NCI-H1417 (cell line): ENCODE measurements at regions not wholly inside any gene's neighbourhood (a gene's known extent, or its start where the extent isn't known, plus 50 kb on each side); places are given as distances from the start of the nearest gene placed in this dataset.

Experiments
- DNase-seq, 3 experiments: peaks; one replicate each; lab custom pipeline; 2025; lab: John Stamatoyannopoulos, UW

DNA sequence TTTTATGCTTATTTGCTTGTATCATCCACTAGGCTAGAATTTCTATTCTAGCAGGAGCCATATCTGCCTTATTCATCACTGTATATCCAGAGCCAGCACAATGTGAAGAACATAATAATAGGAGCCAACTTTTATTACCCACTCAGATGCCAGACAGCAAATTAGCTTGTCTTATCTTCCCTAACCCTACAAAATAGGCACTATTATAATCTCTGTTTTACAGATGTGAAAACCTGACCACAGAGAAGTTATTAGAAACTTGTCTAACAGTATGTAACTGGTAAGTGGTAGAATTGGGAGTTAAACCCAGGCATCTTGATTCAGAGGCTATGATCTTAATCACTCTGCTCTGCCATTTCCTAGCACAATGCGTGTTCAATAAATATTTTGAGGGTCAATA is 579.5 kb downstream of the CAAP1 start:
- DNase-seq, result no peak

DNA sequence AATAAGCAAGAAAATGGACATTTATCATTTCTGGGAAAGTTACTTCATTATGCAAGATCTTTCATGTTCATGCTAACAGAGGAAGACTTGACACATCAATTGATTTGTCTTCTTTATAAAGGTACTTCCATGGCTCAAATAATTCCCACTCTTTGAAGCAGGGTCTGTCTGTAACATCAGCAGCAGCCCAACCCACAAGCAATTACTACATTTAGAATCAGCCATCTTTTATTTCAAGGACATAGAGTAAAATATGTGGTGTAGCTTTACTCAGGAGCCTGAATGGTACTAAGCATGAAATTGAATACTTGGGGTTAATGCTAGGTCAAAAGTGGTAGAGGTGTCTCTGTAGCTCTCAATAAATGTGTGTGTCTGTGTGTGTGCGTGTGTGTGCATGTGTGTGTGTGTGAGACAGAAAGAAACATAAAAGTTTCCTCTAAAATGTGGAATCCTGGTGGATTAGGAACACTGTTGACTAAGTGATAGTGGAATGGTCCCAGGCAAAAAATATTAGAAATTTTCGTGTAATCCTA is 581.1 kb downstream of the CAAP1 start:
- no peak for DNase-seq

DNA sequence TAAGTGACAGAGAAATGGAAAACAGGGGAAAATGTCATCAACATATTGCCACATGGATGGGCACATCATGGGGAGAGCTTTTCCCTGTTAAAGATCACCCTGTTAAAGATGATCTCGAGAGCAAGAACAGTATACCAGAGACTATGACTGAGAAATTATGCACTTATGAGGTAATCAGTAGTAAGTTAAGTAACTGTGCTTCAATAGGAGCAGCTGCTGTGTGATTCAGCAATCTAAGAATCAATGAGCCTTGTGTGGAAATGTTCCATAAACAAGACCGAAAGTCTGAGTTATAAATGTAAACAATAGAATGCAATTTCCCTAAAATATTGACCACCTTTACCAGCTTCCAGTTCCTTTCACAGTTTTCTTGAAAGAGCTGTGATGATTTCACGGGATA is 582.3 kb downstream of the CAAP1 start:
- DNase-seq, result no peak

DNA sequence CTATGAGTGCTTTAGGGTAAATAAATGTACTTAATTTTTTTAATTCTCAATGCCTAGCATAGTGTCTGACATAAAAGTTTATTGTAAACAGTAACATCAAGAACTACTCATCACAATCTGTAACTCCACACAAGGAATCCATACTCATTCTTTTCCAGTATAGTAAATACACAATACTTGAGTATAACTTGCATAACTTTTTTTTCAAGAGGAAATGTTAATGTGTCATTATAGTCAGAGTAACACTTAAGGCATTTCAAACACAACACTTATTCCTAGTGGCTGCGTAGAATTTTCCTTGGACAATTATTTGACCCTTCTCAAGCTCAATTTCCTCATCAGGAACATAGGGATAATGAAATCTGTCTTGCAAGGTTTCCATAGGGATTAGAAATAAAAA is 584.3 kb downstream of the CAAP1 start:
- no peak for DNase-seq

DNA sequence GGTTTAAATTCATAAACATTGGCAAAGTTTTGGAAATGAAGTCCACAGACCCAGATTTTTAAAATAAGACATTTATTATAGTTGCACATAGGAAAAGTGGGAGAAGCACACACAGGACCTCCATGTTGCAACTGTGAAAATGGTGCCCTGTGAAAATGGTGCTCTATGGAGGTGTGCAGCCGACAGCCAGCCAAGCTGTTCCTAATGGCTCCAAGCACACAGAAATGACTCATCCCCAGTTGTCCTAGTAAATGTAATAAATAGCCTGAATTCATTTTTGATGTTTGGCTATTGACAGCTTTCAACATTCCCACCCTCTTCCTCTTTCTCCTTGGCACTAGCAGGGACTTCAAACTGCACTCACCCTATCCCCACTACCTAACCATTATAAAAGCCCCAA is 590.9 kb downstream of the CAAP1 start:
- no peak for DNase-seq

DNA sequence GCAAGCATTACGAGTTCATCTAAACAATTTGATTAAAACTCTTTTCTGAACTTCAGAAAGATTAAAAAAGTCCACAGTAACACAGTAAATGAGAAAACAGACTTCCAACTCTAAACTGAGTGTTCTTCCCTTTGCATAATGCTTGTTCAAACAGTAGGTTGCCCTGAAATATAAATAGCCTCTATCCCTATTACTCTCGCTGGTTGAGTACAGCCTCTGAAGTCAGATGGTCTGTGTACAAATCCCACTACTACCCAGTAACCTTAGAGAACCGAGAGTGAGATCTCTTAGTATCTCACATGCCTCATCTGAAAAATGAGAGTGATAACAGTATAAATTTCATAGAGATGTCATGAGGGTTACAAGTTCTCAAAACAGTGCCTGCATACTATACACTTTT is 591.6 kb downstream of the CAAP1 start:
- DNase-seq, result no peak

DNA sequence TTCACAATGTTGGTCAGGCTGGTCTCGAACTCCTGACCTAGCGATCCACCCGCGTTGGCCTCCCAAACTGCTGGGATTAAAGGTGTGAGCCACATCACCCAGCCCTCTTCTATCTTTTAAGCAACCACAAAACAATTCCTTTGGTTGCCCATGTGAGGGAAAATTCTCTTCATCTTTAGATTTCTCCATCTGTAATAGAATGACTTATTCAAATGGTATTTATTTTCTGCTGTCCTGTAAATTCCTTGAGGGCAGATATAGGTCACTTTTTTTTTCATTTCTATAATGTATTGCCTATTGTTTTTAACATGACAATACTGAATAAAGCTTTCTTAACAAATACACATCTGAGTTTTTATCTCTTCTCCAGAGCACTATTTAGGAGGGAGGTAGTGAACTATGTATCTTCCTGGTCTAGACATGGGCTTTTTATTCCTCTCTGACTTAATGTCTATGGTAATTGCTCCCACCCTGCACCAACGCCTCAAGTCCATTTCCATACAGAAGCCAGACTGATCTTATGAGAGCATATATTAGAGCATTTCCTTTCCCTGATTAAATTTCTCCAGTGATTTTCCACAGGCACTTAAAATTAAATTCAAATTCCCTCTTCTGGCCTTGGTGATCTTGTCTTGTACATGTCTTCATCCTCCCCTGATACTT is 595.6 kb downstream of the CAAP1 start:
- no peak for DNase-seq

DNA sequence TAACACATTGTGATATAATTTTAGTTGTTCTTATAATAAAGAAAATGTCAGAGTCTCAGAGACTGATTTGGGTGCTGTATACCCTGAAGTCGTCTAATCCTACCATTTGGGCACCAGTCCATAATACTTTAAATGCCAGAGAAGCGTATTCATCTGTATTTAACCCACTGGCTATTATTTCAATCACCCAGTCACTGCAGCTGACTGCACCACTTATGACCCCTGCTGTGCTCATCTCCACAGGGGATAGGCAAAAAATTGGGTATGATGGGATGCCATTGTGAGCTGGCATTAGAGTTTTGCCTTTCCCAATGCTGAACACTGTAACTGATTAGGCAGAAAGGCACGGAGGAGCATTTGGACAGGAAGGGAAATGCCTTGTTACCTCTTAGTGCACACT is 599.7 kb downstream of the CAAP1 start:
- DNase-seq, result no peak

DNA sequence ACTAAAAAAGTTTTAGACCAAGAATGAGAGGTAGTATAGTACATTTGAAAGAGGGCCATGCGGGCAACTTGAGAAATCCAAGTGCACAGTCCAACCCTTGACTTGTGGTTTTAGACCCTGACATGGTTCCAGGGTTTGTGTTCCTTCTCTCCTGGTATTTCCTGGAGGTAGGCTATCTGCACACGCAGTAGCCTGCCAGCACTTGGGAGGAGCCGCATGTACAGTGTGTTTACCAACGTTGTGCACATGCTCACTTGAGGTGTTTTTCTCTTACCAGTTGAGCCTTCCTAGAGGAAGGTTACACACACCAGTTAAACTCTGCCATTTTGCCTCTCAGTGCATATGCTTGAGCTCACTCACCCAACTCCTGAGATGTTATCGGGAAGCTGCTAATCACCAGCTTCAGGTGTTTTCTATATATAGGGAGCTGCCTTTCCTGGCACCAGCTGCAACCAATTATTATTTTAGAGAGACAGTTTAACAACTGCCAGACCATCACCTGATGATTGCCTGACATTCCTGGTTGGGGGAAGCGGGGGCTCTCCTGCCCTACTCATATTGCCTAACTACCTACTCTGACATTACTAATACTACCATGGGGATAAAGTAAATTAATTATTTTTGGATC is 593.4 kb upstream of the TUSC1 start:
- DNase-seq, result no peak

DNA sequence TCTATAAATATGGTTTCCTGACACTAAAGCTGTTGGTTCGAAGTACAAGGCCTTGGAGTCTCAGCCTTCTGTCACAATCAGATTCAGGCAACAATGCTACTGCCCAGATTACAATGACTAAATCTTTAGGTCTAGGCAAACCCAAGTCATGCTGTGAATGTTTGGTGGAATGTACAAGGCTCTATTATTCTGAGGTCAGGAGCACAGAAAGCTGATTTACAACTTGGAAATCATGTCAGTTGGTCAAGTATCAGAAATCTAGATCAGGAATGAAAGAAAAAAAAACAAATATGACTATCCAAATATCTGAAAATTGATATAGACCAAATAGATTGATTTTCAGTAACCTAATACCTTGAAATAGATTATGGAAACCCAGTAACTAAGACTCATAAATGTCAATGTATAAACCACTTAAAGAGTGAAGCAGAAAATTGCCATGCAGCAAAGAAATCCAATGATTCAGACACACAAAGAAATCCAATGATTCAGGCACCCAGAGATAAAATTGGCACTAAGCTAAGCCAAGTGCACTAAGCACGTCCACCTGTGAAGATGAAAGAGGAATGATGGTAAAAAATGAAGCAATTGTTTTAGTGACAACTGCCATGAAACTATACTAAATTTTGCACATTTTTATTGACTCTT is 588.0 kb upstream of the TUSC1 start:
- no peak for DNase-seq

DNA sequence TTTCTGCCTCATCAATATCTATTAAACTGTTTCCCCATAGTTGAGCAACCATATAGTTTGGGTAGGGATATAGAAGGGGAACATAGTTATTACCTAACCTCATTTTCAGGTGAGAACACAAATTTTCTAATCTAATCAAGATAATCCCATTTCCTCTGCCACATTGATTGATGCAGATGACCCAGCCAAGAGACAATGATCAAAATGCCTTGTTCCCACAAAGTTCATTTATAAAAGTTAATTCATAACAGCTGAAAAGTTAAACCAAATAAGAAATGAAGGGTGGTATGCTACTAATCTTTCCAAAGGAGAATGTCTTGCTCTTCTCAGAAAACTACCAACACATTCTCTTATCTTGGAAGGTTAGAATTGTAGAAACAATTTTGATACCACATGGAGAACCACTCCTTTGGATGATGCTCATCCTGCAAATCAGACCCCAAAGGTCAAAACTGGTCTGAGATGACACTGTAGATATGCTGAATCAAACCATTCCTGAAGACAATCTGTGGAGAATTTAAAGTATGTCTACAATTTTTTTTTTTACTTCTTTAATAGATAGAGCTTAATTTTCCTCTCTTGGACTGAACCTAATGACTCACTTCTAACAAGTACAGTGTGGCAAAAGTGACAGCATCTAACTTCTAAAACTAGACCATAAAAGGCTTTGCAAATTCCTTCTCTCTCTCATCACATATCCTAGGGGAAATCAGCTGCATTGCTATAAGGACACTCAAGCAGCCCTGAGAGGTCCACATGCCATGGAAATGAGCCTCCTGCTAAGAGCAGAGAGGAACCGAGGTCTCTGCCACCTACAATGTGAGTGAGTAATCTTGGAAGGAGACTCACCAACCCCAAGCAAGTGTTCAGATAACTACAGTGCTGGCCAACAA is 586.7 kb upstream of the TUSC1 start:
- DNase-seq, result no peak

DNA sequence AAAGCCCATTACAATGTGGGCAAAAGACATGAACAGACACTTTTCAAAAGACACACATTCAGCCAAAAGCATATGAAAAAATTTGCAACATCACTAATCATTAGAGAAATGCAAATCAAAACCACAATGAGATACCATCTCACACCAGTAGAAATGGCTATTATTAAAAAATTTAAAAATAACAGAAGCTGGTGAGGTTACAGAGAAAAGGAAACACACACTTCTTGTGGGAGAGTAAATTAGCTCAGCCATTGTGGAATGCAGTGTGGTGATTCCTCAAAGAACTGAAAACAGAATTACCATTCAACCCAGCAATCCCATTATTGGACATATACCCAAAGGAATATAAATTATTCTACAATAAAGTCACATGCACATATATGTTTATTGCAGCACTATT is 585.2 kb upstream of the TUSC1 start:
- no peak for DNase-seq

DNA sequence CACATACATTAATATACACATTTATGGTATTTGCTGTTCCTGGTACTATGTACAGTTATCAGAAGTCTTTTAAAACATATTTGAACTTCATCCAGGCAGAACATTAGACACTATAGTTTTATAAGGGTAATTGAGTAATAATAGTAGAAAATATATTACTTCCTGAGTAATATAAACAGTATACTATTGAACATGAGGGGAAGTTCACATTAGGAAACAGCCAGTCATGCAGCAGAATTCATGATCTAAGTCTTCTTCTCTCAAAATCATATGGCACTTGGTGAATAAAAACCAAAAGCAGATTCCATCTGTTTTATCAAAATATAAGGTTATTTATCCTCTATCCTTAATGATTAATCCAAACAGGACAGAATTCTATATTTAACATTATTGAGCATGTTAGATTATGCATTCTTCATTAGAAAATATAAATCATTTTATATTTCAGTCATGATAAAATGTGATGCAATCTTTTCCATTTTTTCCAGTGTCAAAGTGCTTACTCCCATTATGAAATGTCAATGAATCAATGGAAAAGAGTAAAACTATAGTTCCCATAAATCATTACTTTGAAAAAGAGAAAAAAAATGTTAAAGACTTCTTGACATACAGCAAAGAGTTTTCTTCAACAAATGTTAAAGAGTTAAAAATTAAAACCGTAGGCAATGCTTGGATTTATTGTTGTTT is 584.3 kb upstream of the TUSC1 start:
- DNase-seq, result no peak

DNA sequence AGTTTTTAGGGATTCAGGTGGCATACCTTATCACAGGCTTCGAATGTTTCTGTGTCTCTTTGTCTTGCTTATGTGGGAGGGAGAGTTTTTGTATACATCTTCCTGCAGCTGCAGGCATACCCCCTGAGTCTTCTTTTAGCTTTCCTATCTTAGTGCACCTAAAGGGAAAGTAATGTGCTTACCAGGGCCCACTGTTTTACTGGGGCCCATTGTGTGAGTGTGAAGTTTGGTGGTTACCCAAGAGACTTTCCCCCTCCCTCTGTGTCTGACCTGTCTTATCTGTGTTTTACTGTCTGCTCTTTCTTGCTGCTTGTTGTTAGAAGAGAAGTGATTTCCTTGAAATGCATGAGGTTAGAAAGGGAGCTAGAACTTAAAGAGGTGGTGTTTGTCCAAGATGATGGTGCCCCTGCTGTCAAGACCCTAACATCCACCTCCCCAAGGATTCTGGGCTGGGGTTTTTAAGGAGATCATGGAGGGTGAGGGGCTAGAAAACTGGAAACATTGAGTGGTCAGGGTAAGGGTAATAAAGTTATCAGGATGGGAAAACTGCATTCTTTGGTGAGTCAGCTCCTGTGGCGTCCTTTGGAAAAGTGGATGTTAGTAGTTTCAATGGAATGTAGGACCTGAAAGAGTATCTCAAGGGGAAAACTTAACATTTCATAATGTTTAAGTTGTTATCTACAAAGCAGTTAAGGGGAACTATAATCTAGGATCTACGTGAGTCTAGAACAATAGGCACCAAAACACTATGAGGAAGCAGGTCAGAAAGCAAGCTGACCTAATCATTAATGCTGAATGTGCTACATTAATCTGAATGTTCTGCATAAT is 583.5 kb upstream of the TUSC1 start:
- DNase-seq, result no peak

DNA sequence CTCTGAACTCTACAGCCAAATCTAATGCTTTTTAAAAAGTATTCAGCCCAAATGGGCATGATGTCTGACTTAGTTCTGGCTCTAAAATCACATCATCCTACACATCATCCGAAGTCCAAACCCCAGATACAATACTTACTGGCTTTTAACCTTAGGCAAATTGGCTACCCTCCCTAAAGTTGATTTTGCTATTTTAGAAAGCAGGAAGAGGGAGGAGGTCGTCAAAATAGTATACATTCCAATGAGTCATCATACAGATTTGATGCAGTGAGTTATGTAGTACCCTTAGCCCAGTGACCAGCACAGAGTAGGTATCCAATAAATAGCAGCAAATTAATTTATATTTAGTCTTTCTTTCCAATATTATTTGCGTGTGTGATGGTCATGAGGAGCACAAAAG is 582.0 kb upstream of the TUSC1 start:
- no peak for DNase-seq

DNA sequence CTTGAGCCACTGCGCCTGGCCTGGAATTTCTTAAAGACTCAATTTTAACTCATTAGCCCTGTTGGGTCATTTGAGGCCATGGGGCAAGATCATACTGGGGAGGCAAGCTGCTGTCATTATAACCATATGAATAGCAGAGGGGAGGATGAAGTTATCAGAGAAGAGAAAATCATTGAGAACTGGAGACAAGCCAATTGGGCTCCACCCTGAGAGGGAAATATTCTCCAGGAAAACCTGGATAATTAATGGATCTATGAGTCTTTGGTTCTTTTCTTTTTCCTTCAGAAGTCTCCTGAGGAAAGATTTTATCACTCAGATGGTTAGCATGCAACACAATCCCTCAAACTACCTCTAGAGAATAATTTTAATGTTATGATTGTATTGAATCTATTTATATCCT is 569.6 kb upstream of the TUSC1 start:
- DNase-seq, result no peak

DNA sequence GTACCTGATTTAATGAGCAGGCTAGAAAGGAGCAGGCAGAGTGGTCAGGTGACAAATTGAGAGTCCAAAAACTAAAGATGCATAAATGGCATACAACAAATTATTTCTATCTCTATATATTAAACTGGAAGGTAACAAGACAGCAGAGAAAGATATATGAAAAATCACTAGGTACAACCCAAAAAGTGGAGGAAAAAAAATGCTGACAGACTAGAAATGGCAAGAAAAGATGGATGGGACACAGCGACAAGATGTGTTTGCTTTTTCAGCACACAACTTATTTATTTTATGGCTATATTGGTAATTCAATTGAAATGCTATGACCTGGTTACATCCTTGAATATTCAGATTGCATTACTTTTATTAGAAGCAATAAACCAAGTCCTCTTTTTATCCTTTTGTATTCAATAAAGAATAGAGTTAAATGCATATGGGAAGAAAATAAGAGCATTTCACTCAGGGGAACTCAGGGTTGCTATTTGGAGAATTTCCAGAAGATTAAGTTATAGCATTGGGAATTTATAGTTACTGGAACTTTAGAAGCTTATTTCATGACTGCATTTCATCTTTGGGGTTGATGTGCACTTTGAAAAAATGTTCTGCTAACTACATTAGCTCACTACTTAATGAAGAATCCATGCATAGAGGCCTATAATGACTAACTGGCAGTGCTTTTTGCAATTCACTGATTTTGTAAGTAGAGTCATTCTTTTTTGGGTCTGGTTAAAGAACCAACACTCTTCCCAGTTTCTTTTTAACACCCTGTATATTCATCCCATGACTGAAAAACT is 566.6 kb upstream of the TUSC1 start:
- no peak for DNase-seq

DNA sequence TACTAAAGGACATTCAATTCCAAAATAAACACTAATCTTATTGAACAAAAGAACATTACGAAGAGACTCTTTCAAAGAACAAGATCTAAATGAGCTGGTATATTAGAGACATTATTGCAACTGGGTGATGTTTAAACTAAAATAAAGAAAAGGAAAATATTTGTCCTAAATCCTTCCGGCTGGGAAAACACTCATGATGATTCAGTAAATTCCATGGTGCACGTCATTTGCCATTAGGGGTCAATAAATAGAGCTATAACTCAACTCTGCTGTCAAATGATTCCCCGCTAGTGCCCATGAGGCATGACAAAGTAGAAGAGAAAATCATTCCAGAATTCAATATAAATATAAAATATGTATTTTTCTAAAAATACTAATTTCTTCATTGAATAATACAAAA is 565.5 kb upstream of the TUSC1 start:
- DNase-seq, result no peak

DNA sequence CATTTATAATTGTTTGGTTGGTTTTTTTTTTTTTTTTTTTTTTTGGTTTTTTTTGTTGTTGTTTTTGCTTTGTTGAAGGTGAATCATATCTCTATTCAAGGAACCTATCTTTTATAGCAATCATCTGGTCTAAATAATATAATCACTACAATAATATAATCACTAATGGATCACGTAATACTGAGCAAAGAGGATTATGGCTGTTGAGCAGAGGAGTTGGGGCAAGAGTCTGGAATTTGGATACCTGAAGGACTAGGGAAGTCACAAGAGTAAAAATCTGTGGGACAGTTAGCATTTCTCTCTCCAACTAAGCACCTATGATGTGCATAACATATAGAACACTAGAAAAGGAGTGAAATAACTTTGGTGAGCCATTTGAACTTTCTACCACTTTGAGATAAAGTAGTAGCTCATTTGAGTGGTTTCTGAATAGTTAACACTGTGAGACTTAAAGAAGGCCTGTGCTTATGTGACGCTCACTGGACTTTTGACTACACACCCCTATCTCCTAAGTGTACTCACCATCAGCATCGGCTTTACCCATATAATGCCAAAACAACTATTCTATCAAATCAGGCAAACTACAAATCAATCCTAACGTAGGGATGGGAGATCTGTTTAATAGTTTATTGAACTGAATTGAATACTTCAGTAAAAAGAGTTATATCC is 564.9 kb upstream of the TUSC1 start:
- no peak for DNase-seq

DNA sequence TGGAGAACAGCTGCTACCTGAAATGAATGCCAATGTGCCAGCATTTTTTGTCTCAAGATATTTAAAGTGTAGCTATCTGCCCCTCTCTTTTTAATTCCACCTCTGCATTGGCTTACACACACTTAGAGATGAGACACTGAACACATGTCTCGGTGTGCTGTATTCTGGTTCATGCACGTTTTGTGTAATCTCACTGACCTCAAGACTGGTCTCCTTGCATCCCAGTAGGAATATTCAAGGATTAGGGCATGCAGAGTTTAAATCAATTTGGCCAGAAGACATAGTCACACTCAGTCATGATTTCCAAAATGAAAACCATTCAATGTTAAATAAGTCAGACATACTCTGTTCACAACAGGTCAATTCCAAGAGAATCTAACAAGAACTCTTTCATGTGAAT is 561.8 kb upstream of the TUSC1 start:
- DNase-seq, result no peak
